H7 (cell line): ENCODE measurements at regions not wholly inside any gene's neighbourhood (a gene's known extent, or its start where the extent isn't known, plus 50 kb on each side); places are given as distances from the start of the nearest gene placed in this dataset.
"Not testable (repeated sequence)": the region's sequence is repeated elsewhere in the genome, so short reads cannot be mapped to it uniquely, and the experiment has no call there.

Experiments used
- DNase-seq: peaks from one replicate; pipeline ENCODE4 v3.0.0; 2012
- H3K27me3 ChIP-seq: 2 replicates; pipeline ENCODE4 v1.6.0; 2011; ENCODE audit warnings: mild to moderate bottlenecking, low read length; ENCODE audit not compliant: control insufficient read depth, insufficient read depth
- H3K36me3 ChIP-seq: replicated peaks from 2 replicates; pipeline ENCODE4 v1.5.1; 2011; ENCODE audit warnings: low read length; ENCODE audit not compliant: control insufficient read depth, insufficient read depth
- H3K4me3 ChIP-seq: 2 replicates; pipeline ENCODE4 v1.5.1; 2011; ENCODE audit warnings: low read depth, mild to moderate bottlenecking, control low read depth, low read length, moderate library complexity; ENCODE audit not compliant: insufficient read depth

DNA sequence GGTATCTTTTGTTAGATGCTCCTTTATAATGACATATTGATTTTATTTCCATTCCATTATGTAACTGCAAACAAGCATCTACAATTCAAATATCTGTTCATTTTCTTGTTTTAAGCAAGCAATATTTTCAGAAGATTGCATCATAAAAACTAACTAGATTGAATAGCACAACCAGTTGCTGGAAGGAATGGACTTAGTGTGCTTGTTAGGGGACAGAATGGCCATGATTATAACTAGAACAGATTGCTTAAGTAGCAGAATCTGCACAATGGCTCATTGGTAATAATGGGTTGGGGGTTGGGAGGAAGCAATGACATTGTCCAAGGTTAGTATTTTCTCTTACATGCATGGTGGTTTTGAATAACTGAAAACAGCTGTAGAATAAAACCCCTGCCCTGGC is 939.5 kb downstream of the SLC16A7 start:
- Histone ChIP-seq H3K27me3 (no peaks in the 10 kb centered on the region), H3K4me3 (no peak overlapping the region), H3K36me3 (no peaks in the 10 kb centered on the region)
- no peak for DNase-seq

DNA sequence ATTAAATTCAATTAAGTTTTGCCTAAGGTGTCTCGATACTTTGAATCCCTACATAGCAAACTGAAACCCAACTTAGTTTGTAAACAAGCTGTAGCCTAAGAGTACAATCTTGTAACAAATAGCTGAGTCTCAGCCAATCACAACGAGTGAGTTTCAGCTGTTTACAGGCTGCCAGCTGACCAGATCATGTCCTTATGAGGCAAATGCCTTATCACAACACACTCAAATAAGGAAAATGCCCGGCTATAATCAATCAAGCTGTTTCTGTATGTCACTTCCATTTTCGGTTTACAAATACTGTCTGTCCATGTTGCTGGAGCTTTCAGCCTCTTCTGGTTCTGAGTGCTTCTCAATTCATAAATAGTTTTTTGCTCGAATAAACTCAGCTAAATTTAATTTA is 943.8 kb downstream of the SLC16A7 start:
- Histone ChIP-seq H3K27me3 (no peaks in the 10 kb centered on the region), H3K36me3 (no peaks in the 10 kb centered on the region)
- DNase-seq: no peak

DNA sequence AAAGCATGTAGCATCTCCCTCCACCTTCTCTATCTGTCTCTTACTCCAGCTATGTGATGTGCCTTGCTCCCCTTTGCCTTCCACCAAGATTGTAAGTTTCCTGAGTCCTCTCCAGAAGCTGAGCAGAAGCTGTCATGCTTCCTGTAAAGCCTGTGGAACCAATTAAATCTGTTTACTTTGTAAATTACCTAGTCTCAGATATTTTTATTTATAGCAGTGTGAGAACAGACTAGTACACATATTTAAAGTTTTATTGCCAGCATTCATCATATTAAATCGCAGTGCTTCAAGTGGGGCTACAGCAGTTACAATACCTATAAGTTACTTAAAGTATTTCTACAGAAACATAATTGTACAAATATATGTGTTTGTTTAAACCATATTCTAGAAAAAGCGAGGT is 973.1 kb downstream of the SLC16A7 start:
- Histone ChIP-seq H3K4me3 (no peak overlapping the region), H3K36me3 (no peaks in the 10 kb centered on the region), H3K27me3 (no peaks in the 10 kb centered on the region)
- no peak for DNase-seq

More for the DNA sequence above, 943.8 kb downstream of the SLC16A7 start:
- H3K4me3 ChIP-seq: no peak overlapping the region

DNA sequence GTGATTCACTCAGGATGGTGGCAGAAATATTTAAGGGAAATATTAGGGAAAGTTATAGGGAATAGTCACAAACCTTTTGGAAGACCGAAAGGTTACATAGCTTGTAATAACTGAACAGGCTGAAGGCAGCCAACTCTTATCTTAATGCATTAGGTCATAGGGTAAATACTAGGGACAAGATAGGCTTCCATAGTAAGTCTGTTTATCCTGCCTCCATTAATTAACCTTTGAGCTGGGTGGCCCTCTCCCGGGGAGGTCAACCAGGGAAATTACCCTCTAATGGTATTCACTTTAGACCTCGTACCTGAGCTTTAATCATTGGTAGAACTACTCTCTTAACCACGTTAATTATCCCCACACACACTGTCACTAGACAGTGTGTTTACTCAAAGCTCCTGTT is 981.8 kb downstream of the SLC16A7 start:
- Histone ChIP-seq H3K4me3 (no peak overlapping the region), H3K27me3 (no peaks in the 10 kb centered on the region), H3K36me3 (no peaks in the 10 kb centered on the region)
- no peak for DNase-seq

DNA sequence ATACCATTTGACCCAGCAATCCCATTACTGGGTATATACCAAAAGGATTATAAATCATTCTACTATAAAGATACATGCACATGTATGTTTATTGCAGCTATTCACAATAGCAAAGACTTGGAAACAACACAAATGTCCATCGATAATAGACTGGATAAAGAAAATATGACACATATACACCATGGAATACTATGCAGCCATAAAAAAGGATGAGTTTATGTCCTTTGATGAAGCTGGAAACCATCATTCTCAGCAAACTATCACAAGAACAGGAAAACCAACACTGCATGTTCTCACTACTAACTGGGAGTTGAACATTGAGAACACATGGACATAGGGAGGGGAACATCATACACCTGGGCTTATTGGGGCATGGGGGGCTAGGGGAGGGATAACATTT is 991.8 kb downstream of the SLC16A7 start:
- not testable (repeated sequence) for DNase-seq, H3K4me3 ChIP-seq, H3K27me3 ChIP-seq, H3K36me3 ChIP-seq

DNA sequence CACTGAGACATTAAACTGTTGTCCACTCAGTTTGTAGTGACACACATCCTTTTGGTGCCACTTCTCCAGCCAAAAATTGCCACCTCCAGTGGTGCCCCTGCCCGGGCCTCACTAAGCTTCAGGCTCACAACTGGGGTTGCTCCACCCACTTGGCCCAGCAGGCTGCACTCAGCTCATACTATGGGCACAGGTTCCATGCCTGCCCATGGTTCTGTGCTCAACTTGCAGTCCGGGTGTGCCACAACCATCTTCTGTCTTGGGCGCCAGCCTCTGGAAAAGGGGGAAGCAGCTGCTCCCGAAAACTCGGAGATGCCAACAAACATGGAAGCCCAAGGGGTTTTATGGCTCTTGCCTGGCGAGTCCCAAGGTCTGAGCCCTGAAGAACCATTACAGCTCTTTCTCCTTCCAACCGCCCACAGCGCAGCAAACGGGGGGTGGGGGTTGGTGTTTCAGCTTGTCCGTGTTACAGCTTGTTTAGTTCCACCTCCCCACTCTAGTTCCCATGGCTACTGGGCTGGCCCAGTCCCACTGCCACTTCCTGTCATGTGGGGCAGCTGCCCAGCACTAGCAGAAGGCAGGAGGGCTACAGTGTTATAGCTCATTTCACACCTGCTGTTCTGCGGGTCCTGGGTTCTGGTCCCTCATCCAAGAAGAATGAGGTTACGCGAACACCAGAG is 998.3 kb downstream of the SLC16A7 start:
- Histone ChIP-seq H3K4me3 (no peak overlapping the region), H3K27me3 (no peaks in the 10 kb centered on the region), H3K36me3 (no peaks in the 10 kb centered on the region)
- DNase-seq: no peak

DNA sequence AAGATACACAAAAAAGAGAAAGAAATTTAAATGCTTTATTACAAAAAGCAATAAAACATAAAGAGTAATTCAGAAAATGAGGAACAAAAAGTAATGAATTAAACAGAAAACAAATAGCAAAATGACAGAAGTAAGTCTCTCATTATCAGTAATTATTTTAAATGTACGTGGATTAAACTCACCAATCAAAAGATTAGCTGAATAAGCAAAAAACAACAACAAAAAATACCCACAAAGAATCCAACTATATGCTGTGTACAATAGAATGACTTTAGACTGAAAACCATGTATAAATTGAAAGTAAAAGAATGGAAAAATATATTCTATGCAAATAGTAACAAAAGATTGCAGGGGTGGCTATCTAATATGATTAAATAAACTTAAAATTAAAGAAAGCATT is 1006.8 kb downstream of the SLC16A7 start:
- Histone ChIP-seq H3K36me3 (no peaks in the 10 kb centered on the region), H3K27me3 (no peaks in the 10 kb centered on the region), H3K4me3 (no peak overlapping the region)
- DNase-seq: no peak

DNA sequence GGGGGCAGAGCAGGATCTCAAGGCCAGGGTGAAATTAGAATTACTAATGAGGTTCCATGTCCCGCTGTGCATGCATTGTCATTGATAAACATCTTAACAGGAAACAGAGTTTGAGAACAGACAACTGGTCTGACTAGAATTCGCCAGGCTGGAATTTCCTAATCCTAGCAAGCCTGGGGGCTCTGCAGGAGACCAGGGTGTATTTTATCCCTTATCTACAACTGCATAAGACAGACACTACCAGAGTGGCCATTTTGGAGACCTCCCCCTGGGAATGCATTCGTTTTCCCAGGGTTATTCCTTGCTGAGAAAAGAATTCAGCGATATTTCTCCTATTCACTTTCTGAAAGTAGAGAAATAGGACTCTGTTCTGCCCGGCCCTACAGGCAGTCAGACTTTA is 1007.6 kb downstream of the SLC16A7 start:
- not testable (repeated sequence) for H3K4me3 ChIP-seq, H3K36me3 ChIP-seq, DNase-seq, H3K27me3 ChIP-seq

DNA sequence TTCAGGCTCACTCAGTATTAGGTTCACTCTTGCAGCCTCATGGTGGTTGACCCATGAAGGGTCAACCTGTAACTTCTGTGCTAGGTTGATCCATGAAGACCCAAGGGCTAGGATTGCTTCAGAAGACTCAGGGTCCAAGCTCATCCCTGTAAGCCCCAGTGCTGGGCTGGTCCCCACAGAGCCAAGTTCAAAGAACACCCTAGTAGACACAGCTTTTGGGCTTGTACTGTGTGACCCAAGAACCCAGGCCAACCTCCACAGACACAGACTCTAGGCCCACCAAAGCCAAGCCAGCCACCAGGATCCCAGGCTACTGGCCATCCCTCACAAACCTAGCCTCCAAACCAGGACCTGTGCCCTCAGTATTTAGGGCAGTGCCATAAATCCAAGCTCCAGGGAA is 1020.6 kb downstream of the SLC16A7 start:
- Histone ChIP-seq H3K27me3 (no peaks in the 10 kb centered on the region), H3K4me3 (no peak overlapping the region), H3K36me3 (no peaks in the 10 kb centered on the region)
- DNase-seq: no peak

DNA sequence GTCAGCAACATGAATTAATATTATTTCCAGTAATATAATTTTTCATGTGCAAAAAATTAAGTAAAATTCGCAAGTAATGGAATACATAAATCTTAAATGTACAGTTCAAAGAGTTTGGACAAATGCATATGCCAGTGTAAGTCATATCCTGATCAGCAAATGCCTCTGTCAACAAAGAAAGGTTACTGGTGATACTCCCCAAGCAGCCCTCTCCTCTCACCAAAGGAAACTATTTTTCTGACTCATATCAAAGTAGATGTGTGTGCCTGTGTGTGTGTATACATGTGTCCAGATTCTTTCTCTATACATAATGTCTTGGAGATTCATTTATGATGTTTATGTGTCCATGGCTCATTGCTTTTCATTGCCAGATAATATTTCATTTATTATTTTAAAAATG is 1035.0 kb downstream of the SLC16A7 start:
- Histone ChIP-seq H3K4me3 (no peak overlapping the region), H3K36me3 (no peaks in the 10 kb centered on the region), H3K27me3 (no peaks in the 10 kb centered on the region)
- DNase-seq: no peak

DNA sequence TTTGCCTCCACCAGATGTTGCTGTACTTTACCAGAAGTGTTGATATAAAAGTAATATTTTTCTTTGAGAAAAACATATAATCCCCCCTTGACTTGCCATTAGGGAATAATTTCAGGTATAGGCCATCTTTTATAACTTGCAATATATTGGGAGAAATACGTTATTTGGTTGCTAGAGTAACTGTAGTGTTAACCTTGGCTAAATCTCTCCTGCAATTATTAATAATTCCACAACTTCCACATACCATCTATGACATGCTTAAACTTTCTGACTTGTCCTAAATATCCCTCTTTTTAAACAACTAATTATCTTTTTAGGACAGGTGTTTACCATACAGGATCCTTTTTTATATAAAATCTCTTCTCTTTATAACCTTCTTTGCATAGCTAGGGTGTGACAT is 1048.2 kb downstream of the SLC16A7 start:
- no peak overlapping the region for H3K4me3 ChIP-seq
- no peak for DNase-seq

DNA sequence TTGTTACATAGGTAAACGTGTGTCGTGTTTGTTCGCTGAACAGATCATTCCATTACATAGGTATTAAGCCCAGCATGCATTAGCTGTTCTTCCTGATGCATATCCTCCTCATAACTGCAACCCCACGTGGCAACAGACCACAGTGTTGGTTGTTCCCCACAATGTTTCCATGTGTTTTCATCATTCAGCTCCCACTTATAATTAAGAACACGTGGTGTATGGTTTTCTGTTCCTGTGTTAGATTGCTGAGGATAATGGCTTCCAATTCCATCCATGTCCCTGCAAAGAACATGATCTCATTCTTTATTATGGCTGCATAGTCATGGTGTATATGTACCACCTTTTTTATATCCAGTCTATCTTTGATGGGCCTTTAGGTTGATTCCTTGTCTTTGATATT is 1071.1 kb downstream of the SLC16A7 start:
- Histone ChIP-seq H3K36me3 (no peaks in the 10 kb centered on the region), H3K4me3 (no peak overlapping the region), H3K27me3 (no peaks in the 10 kb centered on the region)
- no peak for DNase-seq

More for the DNA sequence above, 1048.2 kb downstream of the SLC16A7 start:
- no peaks in the 10 kb centered on the region for H3K36me3 ChIP-seq
- H3K27me3 ChIP-seq: no peaks in the 10 kb centered on the region

DNA sequence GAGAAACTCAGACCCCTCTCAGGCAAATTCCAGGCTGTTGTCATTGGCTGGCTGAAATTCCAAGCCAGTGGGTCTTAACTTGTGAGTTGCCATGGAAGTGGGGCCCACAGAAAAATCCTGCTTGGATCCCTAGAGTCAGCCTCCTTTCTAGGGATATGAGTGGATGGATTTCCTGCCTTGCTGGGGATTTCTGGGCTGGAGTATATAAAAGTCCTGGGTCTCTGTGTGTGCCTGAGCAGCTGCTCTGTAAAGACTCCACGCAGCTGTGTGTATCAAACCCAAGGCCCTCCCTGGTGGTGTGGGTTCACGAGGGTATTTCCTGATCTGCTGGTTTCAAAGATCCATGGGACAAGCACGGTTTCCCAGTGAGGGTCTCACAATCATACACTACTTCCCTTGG is 1077.1 kb downstream of the SLC16A7 start:
- no peak for DNase-seq
- Histone ChIP-seq H3K36me3 (no peaks in the 10 kb centered on the region), H3K4me3 (no peak overlapping the region), H3K27me3 (no peaks in the 10 kb centered on the region)

DNA sequence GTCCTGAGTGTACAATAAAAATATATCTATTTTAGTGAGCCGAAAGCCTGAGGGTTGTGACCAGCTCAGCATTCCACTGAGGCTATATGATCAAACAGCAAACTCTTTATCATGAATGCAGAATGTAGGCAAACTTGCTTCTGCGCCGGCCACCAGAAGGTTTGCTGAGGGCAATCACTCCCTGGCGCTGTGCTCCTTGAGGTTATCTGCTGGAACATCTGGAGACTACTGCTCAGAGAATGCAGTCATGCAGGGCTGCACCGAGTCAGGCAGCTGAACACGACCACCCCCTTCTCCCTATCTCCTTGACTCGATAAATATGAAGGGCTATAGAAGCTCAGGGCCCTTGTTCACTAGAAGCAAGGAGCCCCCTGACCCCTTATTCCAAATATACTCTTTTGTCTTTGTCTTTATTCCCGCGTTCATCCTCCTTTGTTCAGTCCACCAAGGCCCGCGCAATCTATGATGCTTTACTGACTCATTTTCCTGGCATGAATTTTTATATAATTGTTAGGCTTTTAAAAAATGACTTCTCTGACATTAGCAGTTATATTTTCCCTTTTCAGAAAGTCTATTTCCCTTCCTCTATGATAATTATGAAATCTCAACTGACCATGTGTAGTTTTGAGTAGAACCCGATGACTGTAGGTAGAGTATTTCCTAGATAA is 1089.3 kb downstream of the SLC16A7 start:
- no peak overlapping the region for H3K4me3 ChIP-seq
- no peaks in the 10 kb centered on the region for H3K36me3 ChIP-seq
- no peaks in the 10 kb centered on the region for H3K27me3 ChIP-seq
- DNase-seq: peak; percentile 3

DNA sequence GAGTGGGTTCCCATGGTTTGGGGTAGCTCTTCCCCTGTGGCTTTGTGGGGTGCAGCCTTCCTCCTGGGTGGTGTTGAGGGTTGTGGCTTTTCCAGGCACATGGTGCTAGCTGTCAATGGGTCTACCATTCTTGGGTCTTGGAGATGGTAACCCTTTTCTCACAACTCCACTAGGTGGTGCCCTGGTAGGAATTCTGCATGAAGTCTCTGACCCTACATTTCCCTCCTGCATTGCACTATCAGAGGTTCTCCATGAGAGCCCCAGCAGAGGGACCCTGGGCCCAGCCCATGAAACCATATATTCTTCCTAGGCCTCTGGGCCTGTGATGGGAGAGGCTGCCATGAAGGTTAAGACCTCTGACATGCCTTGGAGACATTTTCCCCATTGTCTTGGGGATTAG is 1093.3 kb downstream of the SLC16A7 start:
- no peaks in the 10 kb centered on the region for H3K27me3 ChIP-seq
- no peak for DNase-seq
- H3K4me3 ChIP-seq: no peak overlapping the region
- H3K36me3 ChIP-seq: no peaks in the 10 kb centered on the region
